ENCODE measurements at regions not wholly inside any gene's neighbourhood (a gene's known extent, or its start where the extent isn't known, plus 50 kb on each side); places are given as distances from the start of the nearest gene placed in this dataset.

GRCh38 chr17:65324611-65325342 lies 187.6 kb downstream of the RGS9 start:
- Histone ChIP-seq H3K4me3 (ENCODE audit: low read depth, low read length) (no peak overlapping the region), H3K36me3 (ENCODE audit: control insufficient read depth, insufficient read depth, low read length) (no peaks in the 10 kb centered on the region), H3K27me3 (ENCODE audit: control insufficient read depth, insufficient read depth, low read length) (no peaks in the 10 kb centered on the region; the same call in none of the 2 replicates)
- no peak for TF ChIP-seq CTCF (IDR thresholded peaks at IDR 0.05; ENCODE audit: insufficient read depth, low read depth, low read length)
- no peak for DNase-seq (ENCODE audit: low read depth)
- ChIA-PET CTCF (interaction anchor here (1.6 kb wide), 1 partner anchor 31 kb away, joined by 8 read pairs; no protein-coding TSS in a partner anchor), POLR2A (no interaction called here)

DNA sequence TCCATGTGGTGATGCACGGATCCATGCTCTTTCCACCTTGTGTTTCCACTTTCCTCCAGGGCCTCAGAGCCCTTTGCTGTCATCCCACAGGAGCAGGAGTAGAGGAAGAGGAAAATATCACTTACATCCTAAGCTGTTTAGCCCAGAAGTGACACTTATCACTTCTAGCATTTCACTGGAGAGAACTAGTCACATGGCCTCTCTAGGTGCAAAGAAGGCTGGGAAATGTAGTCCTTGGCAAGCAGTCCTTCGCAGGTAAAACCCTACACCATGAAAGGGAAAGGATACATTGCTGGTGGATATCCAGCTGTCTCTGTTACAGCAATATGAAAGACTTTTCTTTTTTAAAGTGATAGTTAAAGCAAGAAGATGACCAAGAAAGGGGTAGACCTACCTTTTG lies 185.9 kb downstream of the RGS9 start:
- DNase-seq (ENCODE audit: low read depth), result no peak
- no peak overlapping the region for H3K4me3 ChIP-seq (ENCODE audit: low read depth, low read length)
- CTCF ChIA-PET, result interaction anchor here (1.0 kb wide), 1 partner anchor 30 kb away, joined by 3 read pairs; no protein-coding TSS in a partner anchor
- TF ChIP-seq CTCF (IDR thresholded peaks at IDR 0.05; ENCODE audit: insufficient read depth, low read depth, low read length), result no peak
- H3K36me3 ChIP-seq (ENCODE audit: control insufficient read depth, insufficient read depth, low read length), result no peaks in the 10 kb centered on the region
- POLR2A ChIA-PET, result no interaction called here
- no peaks in the 10 kb centered on the region; the same call in 1 of the 2 replicates for H3K27me3 ChIP-seq (ENCODE audit: control insufficient read depth, insufficient read depth, low read length)

- no peak for DNase-seq (ENCODE audit: low read depth)
- H3K27me3 ChIP-seq (ENCODE audit: control insufficient read depth, insufficient read depth, low read length), result peaks cover 4% of the 10 kb centered on the region
- POLR2A ChIA-PET, result no interaction called here
- no peaks in the 10 kb centered on the region for H3K36me3 ChIP-seq (ENCODE audit: control insufficient read depth, insufficient read depth, low read length)
- H3K4me3 ChIP-seq (ENCODE audit: low read depth, low read length), result no peak overlapping the region
- CTCF ChIA-PET, result no interaction called here
- no peak for TF ChIP-seq CTCF (IDR thresholded peaks at IDR 0.05; ENCODE audit: insufficient read depth, low read depth, low read length)
These were observed 183.7 kb downstream of the RGS9 start for GRCh38 chr17:65320820-65321219.

- no peak for TF ChIP-seq CTCF (IDR thresholded peaks at IDR 0.05; ENCODE audit: insufficient read depth, low read depth, low read length)
These were observed 177.0 kb downstream of the RGS9 start for GRCh38 chr17:65314212-65314611.

DNA sequence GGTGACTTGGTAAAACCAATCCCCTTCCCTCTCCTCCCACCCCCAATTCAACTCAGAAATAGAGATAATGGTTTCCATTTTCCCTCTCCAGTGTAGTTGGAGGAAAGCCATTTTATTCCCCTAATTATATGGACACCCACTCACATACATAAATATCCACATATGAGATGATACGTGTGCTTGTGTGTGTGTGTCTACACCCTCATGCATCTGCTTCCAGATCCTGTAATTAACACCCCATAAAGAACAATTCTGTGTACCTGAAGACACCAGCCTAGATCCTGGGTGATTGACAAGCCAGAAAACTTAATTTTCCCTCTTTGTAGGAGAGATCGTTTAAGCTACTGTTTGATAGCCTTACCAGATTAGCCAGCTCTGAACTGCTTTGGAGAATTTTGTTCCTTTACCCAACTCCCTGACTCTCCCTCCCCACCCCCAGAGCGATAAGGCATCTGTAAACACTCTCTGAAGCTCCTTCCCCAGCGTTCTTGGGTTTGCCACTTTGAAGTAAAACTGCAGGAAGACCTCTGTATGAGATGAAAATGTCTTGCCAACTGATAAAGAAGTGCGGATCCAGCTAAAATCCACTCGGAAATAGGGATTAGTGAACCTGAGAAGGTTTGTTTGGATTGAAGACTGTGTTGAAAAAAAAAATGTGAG lies 175.7 kb downstream of the RGS9 start:
- no peaks in the 10 kb centered on the region for H3K36me3 ChIP-seq (ENCODE audit: control insufficient read depth, insufficient read depth, low read length)
- H3K4me3 ChIP-seq (ENCODE audit: low read depth, low read length), result no peak overlapping the region
- ChIA-PET CTCF (interaction anchor here (1.1 kb wide), 1 partner anchor 18 kb away, joined by 3 read pairs; no protein-coding TSS in a partner anchor), POLR2A (no interaction called here)
- TF ChIP-seq CTCF (IDR thresholded peaks at IDR 0.05; ENCODE audit: insufficient read depth, low read depth, low read length), result no peak
- H3K27me3 ChIP-seq (ENCODE audit: control insufficient read depth, insufficient read depth, low read length), result peaks cover 14% of the 10 kb centered on the region
- no peak for DNase-seq (ENCODE audit: low read depth)

More at GRCh38 chr17:65314212-65314611, 177.0 kb downstream of the RGS9 start:
- ChIA-PET POLR2A (no interaction called here), CTCF (no interaction called here)
- H3K36me3 ChIP-seq (ENCODE audit: control insufficient read depth, insufficient read depth, low read length), result no peaks in the 10 kb centered on the region
- peaks cover 14% of the 10 kb centered on the region for H3K27me3 ChIP-seq (ENCODE audit: control insufficient read depth, insufficient read depth, low read length)
- no peak for DNase-seq (ENCODE audit: low read depth)
- H3K4me3 ChIP-seq (ENCODE audit: low read depth, low read length), result no peak overlapping the region
